Fibroblast of pulmonary artery (primary cell): ENCODE measurements at regions not wholly inside any gene's neighbourhood (a gene's known extent, or its start where the extent isn't known, plus 50 kb on each side); places are given as distances from the start of the nearest gene placed in this dataset.
"Not testable (repeated sequence)": the region's sequence is repeated elsewhere in the genome, so short reads cannot be mapped to it uniquely, and the experiment has no call there.

Experiments
- DNase-seq: peaks from one replicate; pipeline ENCODE4 v3.0.0-alpha.2; 2010; ENCODE audit warnings: low read depth
- H3K4me3 ChIP-seq: replicated peaks from 2 replicates; pipeline ENCODE4 v1.5.1; 2011; ENCODE audit warnings: low read depth, mild to moderate bottlenecking, control low read depth, low read length, moderate library complexity
- TF ChIP-seq, protein P1 (sequence below): IDR thresholded peaks from 2 replicates; pipeline ENCODE4 v1.5.1; 2011; ENCODE audit warnings: mild to moderate bottlenecking, control low read depth, low read length, inconsistent platforms; ENCODE audit errors: missing control alignments

DNA sequence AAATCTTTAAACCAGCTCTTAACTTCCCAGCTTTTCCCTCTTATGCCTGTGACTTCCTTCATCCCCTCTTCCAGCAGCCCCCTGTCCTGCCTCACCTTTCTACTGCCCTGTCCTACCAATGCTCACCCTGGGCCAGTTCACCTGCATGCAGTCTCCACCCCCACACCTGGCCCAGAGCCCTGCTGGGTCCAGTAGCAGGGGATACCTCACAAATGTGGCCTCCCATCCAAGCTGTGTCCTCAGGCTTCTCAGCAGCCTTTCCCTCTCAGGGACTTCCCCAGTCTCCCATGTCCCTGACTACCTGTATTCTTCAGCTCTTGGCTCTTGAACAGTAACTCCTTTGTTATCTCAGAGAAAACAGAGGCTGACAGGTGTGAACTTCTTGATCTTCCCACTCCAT, 503.2 kb downstream of the MFSD1 start:
- no peak overlapping the region for H3K4me3 ChIP-seq
- TF ChIP-seq, protein P1, sequence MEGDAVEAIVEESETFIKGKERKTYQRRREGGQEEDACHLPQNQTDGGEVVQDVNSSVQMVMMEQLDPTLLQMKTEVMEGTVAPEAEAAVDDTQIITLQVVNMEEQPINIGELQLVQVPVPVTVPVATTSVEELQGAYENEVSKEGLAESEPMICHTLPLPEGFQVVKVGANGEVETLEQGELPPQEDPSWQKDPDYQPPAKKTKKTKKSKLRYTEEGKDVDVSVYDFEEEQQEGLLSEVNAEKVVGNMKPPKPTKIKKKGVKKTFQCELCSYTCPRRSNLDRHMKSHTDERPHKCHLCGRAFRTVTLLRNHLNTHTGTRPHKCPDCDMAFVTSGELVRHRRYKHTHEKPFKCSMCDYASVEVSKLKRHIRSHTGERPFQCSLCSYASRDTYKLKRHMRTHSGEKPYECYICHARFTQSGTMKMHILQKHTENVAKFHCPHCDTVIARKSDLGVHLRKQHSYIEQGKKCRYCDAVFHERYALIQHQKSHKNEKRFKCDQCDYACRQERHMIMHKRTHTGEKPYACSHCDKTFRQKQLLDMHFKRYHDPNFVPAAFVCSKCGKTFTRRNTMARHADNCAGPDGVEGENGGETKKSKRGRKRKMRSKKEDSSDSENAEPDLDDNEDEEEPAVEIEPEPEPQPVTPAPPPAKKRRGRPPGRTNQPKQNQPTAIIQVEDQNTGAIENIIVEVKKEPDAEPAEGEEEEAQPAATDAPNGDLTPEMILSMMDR: no peak
- DNase-seq: no peak

DNA sequence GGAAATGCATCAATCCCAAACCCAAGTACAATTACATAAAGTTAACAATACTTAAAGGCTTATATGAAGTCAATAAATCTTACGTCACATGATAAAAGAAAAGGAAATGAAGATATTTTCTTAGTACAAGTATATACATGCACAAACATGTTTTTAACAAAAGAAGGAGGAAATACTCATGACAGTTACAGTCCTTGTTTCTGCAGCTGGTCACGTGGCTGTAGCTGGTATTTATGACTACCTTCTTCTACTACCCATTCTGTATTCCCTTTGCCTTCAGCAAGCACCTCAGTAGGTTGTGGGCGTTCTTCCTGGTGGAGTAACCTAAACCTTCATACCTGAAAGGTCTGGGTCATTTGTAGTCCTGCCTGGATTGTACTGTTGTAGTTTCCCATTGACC, 514.9 kb downstream of the MFSD1 start:
- not testable (repeated sequence) for DNase-seq

DNA sequence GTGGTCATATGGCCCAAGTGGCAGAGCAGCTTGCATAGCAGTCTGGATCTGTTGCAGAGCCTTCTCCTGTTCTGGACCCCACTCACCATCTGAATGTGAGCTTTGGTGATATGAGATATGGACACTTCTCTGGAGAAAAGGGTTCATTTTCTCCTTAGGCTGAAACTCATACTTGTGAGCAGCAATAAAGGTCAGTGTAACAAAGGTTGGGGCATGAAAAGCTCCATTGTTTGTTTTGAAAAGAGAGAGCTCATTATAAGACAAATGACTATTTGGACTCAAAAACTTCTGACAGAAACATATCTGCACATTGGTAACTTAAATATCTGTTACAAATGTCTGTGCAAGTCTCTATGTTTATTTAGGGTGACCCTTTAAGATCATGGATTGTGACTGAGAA, 517.3 kb downstream of the MFSD1 start:
- H3K4me3 ChIP-seq: no peak overlapping the region
- TF ChIP-seq, protein P1: no peak
- no peak for DNase-seq

More for the DNA sequence above, 514.9 kb downstream of the MFSD1 start:
- not testable (repeated sequence) for H3K4me3 ChIP-seq

DNA sequence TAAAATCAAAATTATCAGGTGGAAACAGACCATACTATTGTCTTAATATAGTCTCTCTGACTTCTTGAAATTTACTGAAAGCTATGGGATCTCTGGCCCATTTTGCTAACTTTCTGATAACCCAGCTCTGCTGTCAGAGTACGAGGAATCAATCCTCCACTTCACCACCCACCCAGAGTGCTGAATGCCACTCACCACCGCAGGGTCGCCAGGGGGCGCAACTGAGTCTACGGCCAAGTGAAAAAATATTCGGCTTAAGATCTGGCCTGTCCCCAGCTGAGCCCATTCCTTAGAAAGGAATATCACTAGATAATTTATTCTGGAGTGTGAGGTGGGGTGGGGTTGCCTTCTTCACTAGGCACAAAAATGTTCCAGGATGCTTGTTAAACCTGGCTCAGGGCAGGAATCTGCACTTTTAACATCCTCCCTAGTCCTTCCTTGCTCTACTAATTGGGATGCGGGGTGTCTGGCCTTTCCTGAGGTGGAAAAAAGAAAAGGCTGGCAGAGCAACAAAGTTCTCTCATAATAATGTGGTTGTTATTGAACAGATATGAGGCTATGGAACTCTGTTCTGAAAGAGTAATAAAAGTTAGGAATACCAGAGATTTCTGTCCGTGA, 520.6 kb downstream of the MFSD1 start:
- no peak overlapping the region for H3K4me3 ChIP-seq
- DNase-seq: peak; percentile 28
- TF ChIP-seq, protein P1: peak; percentile 70

DNA sequence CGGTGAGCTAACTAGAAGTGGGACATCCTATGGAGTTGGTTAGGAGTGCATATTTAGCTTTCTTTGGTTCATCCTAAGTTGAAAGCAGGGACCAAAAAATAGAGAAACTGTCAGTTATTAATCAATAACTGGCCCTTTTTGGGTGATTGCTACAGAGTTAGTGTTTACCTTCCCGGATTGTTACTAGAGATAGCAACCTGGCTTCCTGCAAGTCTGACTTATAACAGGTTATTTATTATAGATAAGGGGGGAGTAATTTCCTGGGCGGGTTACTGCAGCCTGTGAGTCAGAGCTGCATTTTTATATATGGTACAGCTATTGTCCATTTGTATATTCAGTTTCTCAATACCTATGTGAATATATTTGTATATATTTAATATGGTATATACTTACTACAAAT, 522.0 kb downstream of the MFSD1 start:
- DNase-seq: no peak
- no peak overlapping the region for H3K4me3 ChIP-seq
- TF ChIP-seq, protein P1: no peak

DNA sequence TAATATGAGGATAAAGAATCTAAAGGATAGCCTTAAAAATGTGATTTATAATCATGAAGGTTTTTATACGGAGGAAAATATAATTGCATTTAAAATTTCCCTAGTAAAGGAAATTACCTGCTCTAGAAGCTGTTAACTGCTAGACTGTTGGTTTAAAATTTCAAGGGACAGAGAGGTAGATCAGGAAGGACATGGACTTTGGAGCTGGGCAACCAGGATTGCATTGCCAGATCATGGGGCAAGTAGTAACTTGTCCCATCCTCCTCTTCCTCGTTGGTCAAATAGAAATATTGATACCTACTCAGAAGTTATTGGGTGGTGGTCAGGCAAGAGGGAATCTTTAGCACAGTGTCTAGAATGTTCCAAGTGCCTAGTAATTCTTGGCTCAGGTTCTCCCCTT, 525.1 kb downstream of the MFSD1 start:
- no peak for DNase-seq
- TF ChIP-seq, protein P1: no peak
- H3K4me3 ChIP-seq: no peak overlapping the region

DNA sequence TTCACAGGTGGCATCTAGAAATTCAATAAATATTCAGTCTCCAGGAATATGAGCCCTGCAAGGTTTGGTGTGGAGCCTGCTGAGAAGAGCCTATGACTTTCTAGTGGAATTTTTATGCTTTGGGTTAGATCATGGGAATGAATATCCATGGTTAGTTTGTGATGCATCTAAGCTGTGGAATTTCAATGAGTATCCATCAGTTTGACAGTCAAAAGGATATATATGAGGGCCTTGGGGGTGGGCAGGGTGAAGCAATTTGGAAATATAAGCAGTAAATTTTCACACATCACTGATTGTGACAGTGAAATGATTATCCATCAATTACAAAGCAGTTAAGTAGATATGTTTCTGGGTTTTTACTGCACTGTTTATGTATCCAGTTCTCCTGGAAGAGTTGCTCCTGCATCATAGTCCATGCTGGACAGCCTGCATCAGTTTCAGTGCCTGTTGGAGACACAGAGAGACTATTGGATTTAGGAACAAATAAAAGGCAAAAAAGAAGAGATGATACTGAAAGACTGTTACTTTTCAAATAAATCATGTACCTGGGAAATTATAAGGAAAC, 530.8 kb downstream of the MFSD1 start:
- TF ChIP-seq, protein P1: no peak
- H3K4me3 ChIP-seq: no peak overlapping the region
- no peak for DNase-seq
